HG03521 (cell line): ENCODE measurements at regions not wholly inside any gene's neighbourhood (a gene's known extent, or its start where the extent isn't known, plus 50 kb on each side); places are given as distances from the start of the nearest gene placed in this dataset.

ENCODE experiments used
- ATAC-seq: cut with Tn5 transposase; IDR thresholded peaks from one replicate; pipeline ENCODE4 v1.9.1; 2021; ENCODE audit warnings: mild to moderate bottlenecking, moderate library complexity; ENCODE audit not compliant: unreplicated experiment

DNA sequence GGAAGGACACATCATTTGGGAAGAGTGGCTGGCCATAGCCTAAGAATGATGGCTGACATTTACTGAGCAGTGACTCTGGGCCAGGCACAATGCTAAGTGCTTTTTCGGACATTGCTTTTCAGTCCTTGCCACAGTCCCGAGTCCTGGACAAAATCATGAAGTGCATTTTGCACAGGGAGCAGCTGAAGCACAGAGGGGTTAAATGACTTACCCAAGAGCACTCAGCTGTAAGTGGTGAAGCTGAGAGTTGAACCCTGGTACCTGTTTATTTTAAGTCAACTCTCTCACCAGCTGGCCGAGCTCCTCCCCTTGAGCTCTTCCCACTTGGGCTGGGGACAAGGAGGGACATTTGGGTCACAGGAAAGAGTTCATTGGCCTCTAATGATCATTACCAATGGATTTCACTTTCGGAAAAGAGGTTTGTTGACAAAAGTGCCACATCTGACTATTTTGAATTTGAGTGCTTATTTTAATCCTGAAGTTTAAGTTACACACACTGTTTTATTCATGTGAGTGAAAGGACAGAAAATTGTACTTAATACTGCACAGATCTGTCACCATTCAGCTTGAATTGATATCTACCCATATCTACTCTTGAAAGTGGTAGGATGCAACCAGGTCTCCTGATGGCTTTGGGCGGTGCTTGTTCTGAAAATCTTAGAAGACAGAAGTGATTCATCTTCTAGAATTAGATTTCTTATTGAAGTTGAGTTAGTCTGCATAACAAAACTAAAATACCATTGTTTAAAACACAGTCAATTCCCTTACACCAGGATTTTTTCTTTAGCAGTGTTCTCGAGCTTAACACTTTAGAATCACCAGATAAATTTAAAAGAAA is 368.7 kb upstream of the PROK2 start:
- no peak for ATAC-seq

DNA sequence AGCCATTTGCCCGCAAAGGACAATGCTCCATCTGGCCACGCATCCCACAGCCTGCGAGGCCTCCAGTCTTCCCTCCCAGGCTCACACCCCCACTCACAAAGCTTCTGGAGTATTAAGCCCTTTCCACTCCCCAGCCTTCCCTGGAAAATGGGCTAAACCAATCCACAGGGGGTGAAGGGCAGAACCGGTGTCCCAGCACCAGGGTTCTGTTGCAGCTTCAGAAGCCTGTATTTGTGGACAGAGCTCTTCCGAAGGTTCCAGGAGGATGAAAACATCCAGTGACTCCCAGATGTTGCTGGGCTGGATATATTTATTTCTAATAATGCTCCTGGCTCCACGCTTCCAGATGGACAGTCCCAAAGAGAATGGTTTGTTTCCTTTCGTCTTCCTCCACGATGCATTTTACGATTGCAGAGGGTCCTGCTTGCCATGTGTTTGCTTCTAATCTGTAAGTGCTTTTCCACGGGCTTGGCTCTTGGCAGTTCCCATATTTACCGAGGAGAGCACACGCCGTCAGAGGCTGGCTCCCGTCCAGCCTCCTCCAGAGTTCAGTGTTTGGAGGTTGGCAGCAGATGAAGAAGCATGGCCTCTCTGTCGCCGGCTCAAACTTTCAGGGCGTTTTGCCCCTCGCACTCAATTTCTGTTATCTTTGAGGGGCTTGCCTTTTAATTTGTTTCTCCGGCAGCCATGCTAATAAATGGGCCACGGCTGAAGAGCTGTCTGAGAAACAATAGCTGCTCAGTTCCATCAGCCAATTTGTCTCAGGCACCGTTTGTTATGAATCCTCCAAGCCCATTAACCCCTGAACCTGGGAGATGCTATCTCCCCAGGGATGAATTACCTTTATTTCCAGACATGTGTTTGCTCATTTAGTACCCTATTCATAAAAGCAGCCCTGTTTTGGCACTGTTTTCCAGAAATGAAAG is 367.9 kb upstream of the PROK2 start:
- no peak for ATAC-seq

GRCh38 chr3:72151465-72152238 is 366.7 kb upstream of the PROK2 start:
- ATAC-seq, result no peak

- ATAC-seq, result no peak
These were observed 365.9 kb upstream of the PROK2 start for GRCh38 chr3:72150634-72151412.

DNA sequence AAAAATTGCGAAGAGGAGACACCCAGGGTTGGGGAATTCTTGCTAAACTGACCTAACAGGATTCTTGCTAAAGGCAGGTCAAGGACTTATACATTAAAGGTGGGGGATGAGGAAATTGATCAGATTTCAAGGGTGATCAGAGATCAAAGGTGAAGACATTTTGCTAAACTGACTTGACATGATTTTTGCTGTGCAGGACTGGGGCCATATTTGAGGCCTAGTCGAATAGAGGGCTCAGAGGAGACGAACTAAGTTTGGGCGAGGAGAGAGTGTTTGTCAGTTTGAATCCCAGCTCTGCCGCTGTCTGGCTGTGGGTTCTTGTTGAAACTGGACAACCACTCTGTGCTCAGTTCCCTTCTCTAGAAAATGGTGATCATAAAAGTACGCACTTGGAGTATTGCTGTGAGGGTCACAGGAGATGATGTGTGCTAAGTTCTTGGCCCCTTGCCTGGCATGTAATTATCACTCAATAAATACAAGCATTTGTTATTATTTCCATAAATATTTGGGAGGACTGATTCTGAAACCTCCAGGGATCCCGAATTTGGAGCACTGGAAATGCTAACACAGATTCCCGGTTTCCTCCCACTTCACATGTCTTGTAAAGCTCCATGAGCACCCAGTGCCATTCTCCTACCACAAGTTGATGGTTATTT is 364.8 kb upstream of the PROK2 start:
- no peak for ATAC-seq

DNA sequence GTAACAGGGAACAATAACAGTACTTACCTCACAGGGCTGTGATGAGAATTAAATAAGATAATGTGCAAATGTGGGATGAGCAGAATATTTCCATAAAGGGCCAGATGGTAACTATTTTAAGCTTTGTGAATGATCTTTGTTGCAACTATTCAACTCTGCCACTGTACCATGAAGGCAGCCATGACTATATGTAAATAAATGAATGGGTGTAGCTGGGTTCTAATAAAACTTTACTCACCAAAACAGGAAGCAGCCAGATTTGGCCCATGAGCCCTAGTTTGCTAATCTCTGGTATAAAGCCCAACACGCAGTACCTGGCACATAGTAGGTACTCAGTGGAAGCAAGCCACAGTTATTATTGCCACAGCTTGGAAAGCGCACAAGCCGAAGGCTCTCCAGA is 362.7 kb upstream of the PROK2 start:
- no peak for ATAC-seq

- ATAC-seq, result no peak
These were observed 360.8 kb upstream of the PROK2 start for GRCh38 chr3:72145506-72146380.

DNA sequence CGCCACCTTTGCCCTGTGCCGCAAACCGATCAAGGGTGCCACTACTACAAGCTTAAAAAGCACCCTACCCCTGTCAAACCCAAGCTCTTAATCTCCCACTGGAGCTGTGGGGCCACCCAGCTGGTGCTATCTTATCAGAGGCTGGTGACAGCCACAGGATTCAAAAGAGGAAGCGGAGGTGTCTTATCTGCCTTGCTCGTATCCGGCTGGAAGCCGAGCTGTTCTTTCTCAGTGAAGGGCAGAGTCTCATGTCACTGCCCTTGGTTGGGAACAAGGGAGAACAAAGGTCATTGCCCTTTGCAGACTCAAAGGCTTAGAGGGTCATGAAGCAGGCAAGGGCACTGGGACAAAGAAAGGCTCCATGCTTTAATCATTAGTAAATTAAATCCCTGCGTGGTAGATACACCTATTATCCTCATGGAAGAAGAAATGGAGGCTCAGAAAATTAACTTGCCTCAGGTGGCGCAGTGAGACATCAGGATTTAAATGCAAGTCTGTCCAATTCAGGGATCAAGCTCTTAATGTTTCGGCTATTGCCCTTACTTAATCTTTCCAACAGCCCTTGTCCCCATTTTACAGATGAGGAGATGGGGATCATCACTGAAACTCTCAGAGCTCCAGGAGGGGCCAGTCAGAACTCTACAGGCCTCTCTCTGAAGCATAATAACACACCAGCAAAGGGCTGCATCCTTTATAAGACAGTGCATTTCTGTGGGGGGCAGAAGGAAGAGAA is 360.0 kb upstream of the PROK2 start:
- peak; percentile 58 for ATAC-seq

DNA sequence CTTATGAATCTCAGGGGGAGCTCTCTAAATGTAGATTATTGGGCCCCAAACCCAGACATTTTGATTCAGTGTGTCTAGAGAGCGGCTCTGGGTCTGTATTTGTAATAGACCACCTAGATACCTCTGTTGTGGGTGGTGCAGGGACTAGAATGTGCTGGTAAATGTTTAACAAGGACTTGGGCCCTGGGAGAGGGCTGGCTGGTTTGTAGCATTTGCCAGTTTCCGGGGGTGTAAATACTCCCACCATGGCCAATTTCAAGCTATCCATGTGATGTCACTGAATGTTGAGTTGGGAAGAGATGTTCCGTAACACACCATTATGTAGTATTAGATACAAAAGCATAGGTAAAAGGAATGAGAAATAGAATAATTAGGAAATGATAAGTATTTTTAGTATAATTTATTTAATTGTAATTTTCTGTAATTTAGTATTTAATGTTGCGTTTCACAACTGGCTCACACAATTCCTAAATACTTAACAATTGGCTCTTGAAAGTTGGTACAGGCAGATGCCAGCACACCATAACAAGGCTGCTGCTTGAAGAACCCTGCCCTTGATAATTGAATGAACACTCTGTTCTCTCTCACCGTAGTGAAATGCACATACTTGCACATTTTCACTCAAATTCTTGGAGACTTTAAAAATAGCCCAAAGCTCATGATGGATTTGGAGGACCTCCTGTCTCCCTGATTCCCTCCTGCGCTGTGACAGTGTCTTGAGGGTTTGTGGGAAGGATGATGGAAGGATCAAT is 359.2 kb upstream of the PROK2 start:
- no peak for ATAC-seq

DNA sequence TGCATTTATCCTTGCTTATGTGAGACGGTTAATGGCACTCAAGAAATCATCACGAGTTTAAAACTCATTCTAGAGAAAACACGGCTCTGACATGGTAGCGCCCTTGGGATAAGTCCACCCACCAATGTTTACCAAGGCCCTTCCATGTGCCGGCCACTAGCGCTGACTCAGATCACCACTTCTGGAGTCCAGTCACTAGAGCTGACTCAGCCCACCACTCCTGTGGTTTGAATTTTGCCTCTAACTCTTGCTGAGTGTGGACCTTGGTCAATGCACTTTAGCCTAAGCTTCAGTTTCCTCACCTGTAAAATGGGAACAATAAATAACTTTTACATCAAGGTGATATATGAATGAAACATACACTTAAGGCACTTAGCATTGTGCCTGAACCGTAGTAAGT is 358.4 kb upstream of the PROK2 start:
- no peak for ATAC-seq

DNA sequence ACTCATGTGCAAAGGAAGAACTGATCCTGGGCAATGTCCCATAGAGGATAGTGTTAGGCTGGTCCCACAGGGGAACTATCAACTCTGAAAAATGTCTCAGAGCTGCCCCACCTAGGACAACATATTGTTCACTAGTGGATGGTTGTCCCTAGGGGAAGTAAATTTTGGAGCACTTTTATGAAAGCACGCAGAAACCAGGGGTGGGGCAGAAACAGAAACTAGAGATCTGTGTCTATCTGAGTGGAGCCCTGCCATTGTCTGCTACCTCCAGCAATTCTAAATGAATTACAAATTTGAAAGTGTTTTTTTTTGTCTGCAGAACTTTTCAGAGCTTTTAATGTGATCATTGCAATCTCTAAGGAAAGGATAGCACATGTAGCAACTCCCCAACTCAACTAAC is 357.1 kb upstream of the PROK2 start:
- no peak for ATAC-seq

DNA sequence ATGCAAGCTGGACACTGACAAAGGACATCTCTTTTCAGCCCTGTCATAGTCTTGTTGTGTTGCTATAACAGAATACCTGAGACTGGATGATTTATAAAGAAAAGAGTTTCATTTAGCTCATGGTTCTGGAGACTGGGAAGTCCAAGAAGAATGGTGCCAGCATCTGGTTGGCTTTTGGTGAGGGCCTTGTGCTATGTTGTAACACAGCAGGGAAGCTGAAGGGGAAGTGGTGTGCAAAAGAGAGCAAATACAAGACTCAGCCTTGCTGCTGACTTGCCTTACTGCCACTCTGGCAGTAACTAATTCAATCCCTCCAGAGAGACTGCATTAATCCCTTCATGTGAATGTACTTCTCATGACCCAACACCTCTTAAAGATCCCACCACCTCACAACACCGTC is 356.3 kb upstream of the PROK2 start:
- no peak for ATAC-seq

GRCh38 chr3:72139316-72139715 is 354.4 kb upstream of the PROK2 start:
- ATAC-seq, result no peak

DNA sequence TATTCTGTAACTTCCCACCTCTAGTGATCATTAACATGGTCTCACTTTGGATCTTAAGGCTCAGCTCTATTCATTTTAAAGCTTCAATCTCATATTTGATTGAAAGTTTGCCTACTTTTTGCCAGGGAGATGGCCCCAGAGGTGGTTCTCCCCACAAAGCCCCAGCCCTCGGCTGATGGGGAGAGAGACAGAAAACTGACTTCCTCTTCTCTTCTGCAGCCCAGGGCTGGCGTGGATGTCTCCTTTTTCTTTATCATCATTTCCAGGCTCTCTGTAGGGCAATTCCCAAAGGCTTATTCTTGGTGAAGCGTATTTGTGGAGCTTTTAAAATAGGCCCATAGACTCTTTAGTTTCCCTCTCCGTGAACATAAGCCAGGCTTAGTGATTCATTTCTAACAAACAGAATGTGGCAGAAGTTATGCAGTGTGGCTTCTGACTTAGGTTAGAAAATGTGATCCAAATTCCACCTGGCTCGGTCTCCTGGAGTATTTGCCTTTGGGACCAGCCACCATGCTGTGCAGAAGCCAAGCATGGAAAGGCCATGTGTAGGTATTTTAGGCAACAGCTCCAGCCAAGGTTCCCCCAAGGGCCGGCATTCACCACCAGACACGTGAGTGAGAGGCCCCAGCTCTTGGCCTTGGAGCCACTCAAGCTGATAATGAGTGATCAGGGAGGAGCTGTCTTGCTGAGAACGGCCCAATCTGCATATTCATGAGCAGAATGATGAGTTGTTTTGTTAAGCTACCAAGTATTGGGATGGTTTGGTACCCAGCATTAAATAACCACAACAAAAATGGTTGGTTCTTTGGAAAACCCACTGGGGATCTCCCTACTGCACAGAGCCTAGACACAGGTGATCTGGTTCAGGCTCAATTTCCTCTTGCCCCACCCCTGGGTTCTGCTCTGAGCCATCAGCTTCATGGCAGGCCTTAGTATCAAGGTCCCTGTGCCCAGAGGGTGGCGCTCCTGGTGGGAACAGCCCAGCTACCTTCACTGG is 353.2 kb upstream of the PROK2 start:
- ATAC-seq, result peak; percentile 42

- ATAC-seq, result no peak
These were observed 350.7 kb upstream of the PROK2 start for GRCh38 chr3:72135636-72136035.

- no peak for ATAC-seq
These were observed 350.1 kb upstream of the PROK2 start for GRCh38 chr3:72134989-72135451.
